ENCODE measurements at regions not wholly inside any gene's neighbourhood (a gene's known extent, or its start where the extent isn't known, plus 50 kb on each side); places are given as distances from the start of the nearest gene placed in this dataset.
"Not testable (repeated sequence)": the region's sequence is repeated elsewhere in the genome, so short reads cannot be mapped to it uniquely, and the experiment has no call there.

DNA sequence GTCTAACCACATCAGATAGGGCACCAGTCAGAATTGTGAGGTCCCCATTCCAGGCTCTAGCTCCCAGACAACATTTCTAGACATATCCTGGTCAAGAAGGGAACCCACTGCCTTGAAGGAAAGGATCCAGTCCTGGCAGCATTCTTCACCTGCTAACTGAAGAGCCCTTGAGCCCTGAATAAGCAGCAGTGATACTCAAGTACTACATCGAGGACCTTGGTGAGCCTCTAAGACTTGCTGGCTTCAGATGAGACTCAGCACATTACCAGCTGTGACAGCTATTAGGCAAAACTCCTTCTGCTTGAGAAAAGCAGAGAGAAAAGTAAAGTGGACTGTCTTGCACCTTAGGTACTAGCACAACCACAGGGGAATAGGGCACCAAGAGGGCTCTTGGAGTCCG, 205.8 kb upstream of the F9 start (continued):
- TF ChIP-seq, protein P1, sequence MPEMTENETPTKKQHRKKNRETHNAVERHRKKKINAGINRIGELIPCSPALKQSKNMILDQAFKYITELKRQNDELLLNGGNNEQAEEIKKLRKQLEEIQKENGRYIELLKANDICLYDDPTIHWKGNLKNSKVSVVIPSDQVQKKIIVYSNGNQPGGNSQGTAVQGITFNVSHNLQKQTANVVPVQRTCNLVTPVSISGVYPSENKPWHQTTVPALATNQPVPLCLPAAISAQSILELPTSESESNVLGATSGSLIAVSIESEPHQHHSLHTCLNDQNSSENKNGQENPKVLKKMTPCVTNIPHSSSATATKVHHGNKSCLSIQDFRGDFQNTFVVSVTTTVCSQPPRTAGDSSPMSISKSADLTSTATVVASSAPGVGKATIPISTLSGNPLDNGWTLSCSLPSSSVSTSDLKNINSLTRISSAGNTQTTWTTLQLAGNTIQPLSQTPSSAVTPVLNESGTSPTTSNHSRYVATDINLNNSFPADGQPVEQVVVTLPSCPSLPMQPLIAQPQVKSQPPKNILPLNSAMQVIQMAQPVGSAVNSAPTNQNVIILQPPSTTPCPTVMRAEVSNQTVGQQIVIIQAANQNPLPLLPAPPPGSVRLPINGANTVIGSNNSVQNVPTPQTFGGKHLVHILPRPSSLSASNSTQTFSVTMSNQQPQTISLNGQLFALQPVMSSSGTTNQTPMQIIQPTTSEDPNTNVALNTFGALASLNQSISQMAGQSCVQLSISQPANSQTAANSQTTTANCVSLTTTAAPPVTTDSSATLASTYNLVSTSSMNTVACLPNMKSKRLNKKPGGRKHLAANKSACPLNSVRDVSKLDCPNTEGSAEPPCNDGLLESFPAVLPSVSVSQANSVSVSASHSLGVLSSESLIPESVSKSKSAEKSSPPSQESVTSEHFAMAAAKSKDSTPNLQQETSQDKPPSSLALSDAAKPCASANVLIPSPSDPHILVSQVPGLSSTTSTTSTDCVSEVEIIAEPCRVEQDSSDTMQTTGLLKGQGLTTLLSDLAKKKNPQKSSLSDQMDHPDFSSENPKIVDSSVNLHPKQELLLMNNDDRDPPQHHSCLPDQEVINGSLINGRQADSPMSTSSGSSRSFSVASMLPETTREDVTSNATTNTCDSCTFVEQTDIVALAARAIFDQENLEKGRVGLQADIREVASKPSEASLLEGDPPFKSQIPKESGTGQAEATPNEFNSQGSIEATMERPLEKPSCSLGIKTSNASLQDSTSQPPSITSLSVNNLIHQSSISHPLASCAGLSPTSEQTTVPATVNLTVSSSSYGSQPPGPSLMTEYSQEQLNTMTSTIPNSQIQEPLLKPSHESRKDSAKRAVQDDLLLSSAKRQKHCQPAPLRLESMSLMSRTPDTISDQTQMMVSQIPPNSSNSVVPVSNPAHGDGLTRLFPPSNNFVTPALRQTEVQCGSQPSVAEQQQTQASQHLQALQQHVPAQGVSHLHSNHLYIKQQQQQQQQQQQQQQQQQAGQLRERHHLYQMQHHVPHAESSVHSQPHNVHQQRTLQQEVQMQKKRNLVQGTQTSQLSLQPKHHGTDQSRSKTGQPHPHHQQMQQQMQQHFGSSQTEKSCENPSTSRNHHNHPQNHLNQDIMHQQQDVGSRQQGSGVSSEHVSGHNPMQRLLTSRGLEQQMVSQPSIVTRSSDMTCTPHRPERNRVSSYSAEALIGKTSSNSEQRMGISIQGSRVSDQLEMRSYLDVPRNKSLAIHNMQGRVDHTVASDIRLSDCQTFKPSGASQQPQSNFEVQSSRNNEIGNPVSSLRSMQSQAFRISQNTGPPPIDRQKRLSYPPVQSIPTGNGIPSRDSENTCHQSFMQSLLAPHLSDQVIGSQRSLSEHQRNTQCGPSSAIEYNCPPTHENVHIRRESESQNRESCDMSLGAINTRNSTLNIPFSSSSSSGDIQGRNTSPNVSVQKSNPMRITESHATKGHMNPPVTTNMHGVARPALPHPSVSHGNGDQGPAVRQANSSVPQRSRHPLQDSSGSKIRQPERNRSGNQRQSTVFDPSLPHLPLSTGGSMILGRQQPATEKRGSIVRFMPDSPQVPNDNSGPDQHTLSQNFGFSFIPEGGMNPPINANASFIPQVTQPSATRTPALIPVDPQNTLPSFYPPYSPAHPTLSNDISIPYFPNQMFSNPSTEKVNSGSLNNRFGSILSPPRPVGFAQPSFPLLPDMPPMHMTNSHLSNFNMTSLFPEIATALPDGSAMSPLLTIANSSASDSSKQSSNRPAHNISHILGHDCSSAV (CRISPR knock-in tag; IDR thresholded peaks at IDR 0.05; ENCODE audit: borderline replicate concordance), result no peak
- TF ChIP-seq ZNF441 (CRISPR knock-in tag; IDR thresholded peaks at IDR 0.05; ENCODE audit: borderline replicate concordance), result no peak
- no peak for TF ChIP-seq ZNF207 (IDR thresholded peaks at IDR 0.05; ENCODE audit: borderline replicate concordance)
- no peak for TF ChIP-seq CAMTA2 (CRISPR knock-in tag; IDR thresholded peaks at IDR 0.05; ENCODE audit: borderline replicate concordance)
- no peak for TF ChIP-seq ATF7 (IDR thresholded peaks at IDR 0.05)
- no peak for TF ChIP-seq ATF7 (CRISPR knock-in tag; IDR thresholded peaks at IDR 0.05)
- TF ChIP-seq, protein P2, sequence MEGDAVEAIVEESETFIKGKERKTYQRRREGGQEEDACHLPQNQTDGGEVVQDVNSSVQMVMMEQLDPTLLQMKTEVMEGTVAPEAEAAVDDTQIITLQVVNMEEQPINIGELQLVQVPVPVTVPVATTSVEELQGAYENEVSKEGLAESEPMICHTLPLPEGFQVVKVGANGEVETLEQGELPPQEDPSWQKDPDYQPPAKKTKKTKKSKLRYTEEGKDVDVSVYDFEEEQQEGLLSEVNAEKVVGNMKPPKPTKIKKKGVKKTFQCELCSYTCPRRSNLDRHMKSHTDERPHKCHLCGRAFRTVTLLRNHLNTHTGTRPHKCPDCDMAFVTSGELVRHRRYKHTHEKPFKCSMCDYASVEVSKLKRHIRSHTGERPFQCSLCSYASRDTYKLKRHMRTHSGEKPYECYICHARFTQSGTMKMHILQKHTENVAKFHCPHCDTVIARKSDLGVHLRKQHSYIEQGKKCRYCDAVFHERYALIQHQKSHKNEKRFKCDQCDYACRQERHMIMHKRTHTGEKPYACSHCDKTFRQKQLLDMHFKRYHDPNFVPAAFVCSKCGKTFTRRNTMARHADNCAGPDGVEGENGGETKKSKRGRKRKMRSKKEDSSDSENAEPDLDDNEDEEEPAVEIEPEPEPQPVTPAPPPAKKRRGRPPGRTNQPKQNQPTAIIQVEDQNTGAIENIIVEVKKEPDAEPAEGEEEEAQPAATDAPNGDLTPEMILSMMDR (CRISPR knock-in tag; IDR thresholded peaks at IDR 0.05), result no peak
- no peak for TF ChIP-seq CCAR2 (optimal IDR thresholded peaks at IDR 0.05; ENCODE audit: low read depth, low read length)
- TF ChIP-seq ZNF232 (CRISPR knock-in tag; IDR thresholded peaks at IDR 0.05; ENCODE audit: borderline replicate concordance), result no peak
- TF ChIP-seq JUN (CRISPR knock-in tag; IDR thresholded peaks at IDR 0.05), result no peak

DNA sequence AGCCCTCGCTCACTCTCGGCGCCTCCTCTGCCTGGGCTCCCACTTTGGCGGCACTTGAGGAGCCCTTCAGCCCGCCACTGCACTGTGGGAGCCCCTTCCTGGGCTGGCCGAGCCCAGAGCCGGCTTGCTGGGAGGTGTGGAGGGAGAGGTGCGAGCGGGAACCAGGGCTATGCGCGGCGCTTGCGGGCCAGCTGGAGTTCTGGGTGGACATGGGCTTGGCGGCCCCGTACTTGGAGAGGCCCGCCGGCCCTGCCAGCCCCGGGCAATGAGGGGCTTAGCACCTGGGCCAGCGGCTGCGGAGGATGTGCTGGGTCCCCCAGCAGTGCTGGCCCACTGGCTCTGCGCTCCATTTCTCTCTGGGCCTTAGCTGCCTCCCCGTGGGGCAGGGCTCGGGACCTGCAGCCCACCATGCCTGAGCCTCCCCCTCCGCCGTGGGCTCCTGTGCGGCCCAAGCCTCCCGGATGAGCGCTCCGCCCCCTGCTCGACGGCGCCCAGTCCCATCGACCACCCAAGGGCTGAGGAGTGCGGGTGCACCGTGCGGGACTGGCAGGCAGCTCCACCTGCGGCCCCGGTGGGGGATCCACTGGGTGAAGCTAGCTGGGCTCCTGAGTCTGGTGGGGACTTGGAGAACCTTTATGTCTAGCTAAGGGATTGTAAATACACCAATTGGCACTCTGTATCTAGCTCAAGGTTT, 209.7 kb upstream of the F9 start:
- intact Hi-C loops (cut with micrococcal nuclease; ENCODE audit: unreplicated experiment); H3K4me2 ChIP-seq (ENCODE audit: low read depth, low read length); H3K4me1 ChIP-seq (ENCODE audit: insufficient read depth, low read length); H3K9me3 ChIP-seq (ENCODE audit: low read length); FAIRE-seq; BruUV-seq (replicated peaks); POLR2A ChIA-PET; H3K27ac ChIP-seq (ENCODE audit: extremely low read length, insufficient read depth, low read length); H3K4me3 ChIP-seq (replicated peaks in 1 of 3; ENCODE audit: insufficient read depth in 1 of 3, low read depth in 2 of 3, low read length in 3 of 3); H2AFZ ChIP-seq (ENCODE audit: low read length); CTCF ChIA-PET (ENCODE audit: low intra/inter-chr PET ratio, low total read pairs); H3K36me3 ChIP-seq (replicated peaks in 1 of 2; ENCODE audit: control insufficient read depth in 1 of 2, insufficient read depth in 2 of 2, low read length in 2 of 2); DNase-seq (ENCODE audit: low spot score); ATAC-seq; in situ Hi-C loops (cut with HindIII; ENCODE audit: extremely low pct_ligation_motif_present, low pct_unique_long_range_greater_than_20kb); H4K20me1 ChIP-seq (ENCODE audit: insufficient read depth, low read length); H3K9ac ChIP-seq (ENCODE audit: insufficient read depth, low read depth, low read length); H3K27me3 ChIP-seq (ENCODE audit: control insufficient read depth in 1 of 2, insufficient read depth in 2 of 2, low read length in 2 of 2); H3K79me2 ChIP-seq (ENCODE audit: insufficient read depth, low read length): not testable (repeated sequence)
- WGBS (ENCODE audit: low lambda C conversion rate), result 61% methylated on average over 3 of the region's 38 CpGs

All from HepG2 (cell line).